ENCODE measurements at regions not wholly inside any gene's neighbourhood (a gene's known extent, or its start where the extent isn't known, plus 50 kb on each side); places are given as distances from the start of the nearest gene placed in this dataset.

GRCh38 chr3:72186400-72186855 is 401.5 kb upstream of the PROK2 start:
- Histone ChIP-seq H3K4me2 (ENCODE audit: insufficient read depth, low read length, poor library complexity, severe bottlenecking) (no peak overlapping the region), H3K18ac (ENCODE audit: low read length) (no peak overlapping the region), H3K4ac (ENCODE audit: low read length) (no peak overlapping the region), H4K91ac (ENCODE audit: low read depth, low read length, poor library complexity) (no peak overlapping the region), H3K23ac (ENCODE audit: low read depth, low read length, poor library complexity) (no peak overlapping the region), H3K27ac (replicated peaks; ENCODE audit: low read length) (no peak overlapping the region), H2AK5ac (ENCODE audit: low read depth, low read length) (no peak overlapping the region), H3K36me3 (replicated peaks in 1 of 2; ENCODE audit: control insufficient read depth in 2 of 2, insufficient read depth in 2 of 2, low read length in 2 of 2) (no peaks in the 10 kb centered on the region), H2BK5ac (ENCODE audit: low read length) (no peak overlapping the region), H3K27me3 (ENCODE audit: control insufficient read depth in 3 of 3, insufficient read depth in 3 of 3, low read depth in 1 of 3, low read length in 3 of 3) (no peaks in the 10 kb centered on the region), H3K4me3 (ENCODE audit: low read length in 2 of 2) (no peak overlapping the region), H2AFZ (ENCODE audit: low read length) (no peak overlapping the region), H3K4me1 (ENCODE audit: control insufficient read depth in 2 of 2, insufficient read depth in 1 of 2, low read depth in 1 of 2, low read length in 2 of 2) (peaks cover 0 to 2% of the 10 kb centered on the region in 2 donors), H3K9me3 (replicated peaks in 1 of 2; ENCODE audit: control insufficient read depth in 2 of 2, insufficient read depth in 1 of 2, low read depth in 1 of 2, low read length in 2 of 2) (no peaks in the 10 kb centered on the region), H3K14ac (ENCODE audit: low read length) (no peak overlapping the region), H4K8ac (ENCODE audit: low read depth, low read length) (no peak overlapping the region), H3K79me1 (ENCODE audit: low read depth, low read length) (no peaks in the 10 kb centered on the region), H3K9ac (ENCODE audit: low read depth, low read length, poor library complexity) (no peak overlapping the region), H2BK12ac (ENCODE audit: low read length) (no peak overlapping the region), H2BK15ac (ENCODE audit: low read length) (peak overlapping the region; percentile 6), H2BK120ac (ENCODE audit: low read depth, low read length) (no peak overlapping the region)
- no CpG with 5 or more reads among the region's 1 CpG for whole genome bisulfite sequencing, 2 donors (ENCODE audit: extremely low coverage in 2 of 2, insufficient read length in 2 of 2, insufficient replicate concordance in 1 of 2)
- no peak for DNase-seq (ENCODE audit: low spot score)

GRCh38 chr3:72185549-72186399 is 400.8 kb upstream of the PROK2 start:
- Histone ChIP-seq H2BK12ac (ENCODE audit: low read length) (no peak overlapping the region), H3K36me3 (replicated peaks in 1 of 2; ENCODE audit: control insufficient read depth in 2 of 2, insufficient read depth in 2 of 2, low read length in 2 of 2) (no peaks in the 10 kb centered on the region), H2BK15ac (ENCODE audit: low read length) (peak overlapping the region; percentile 6), H3K23ac (ENCODE audit: low read depth, low read length, poor library complexity) (no peak overlapping the region), H2BK5ac (ENCODE audit: low read length) (no peak overlapping the region), H3K4me1 (ENCODE audit: control insufficient read depth in 2 of 2, insufficient read depth in 1 of 2, low read depth in 1 of 2, low read length in 2 of 2) (peaks cover 0 to 2% of the 10 kb centered on the region in 2 donors), H3K14ac (ENCODE audit: low read length) (no peak overlapping the region), H3K4ac (ENCODE audit: low read length) (no peak overlapping the region), H2AK5ac (ENCODE audit: low read depth, low read length) (no peak overlapping the region), H2AFZ (ENCODE audit: low read length) (no peak overlapping the region), H3K27me3 (ENCODE audit: control insufficient read depth in 3 of 3, insufficient read depth in 3 of 3, low read depth in 1 of 3, low read length in 3 of 3) (no peaks in the 10 kb centered on the region), H3K9me3 (replicated peaks in 1 of 2; ENCODE audit: control insufficient read depth in 2 of 2, insufficient read depth in 1 of 2, low read depth in 1 of 2, low read length in 2 of 2) (no peaks in the 10 kb centered on the region), H3K4me2 (ENCODE audit: insufficient read depth, low read length, poor library complexity, severe bottlenecking) (no peak overlapping the region), H3K27ac (replicated peaks; ENCODE audit: low read length) (no peak overlapping the region), H4K8ac (ENCODE audit: low read depth, low read length) (no peak overlapping the region), H2BK120ac (ENCODE audit: low read depth, low read length) (no peak overlapping the region), H3K79me1 (ENCODE audit: low read depth, low read length) (no peaks in the 10 kb centered on the region), H3K9ac (ENCODE audit: low read depth, low read length, poor library complexity) (no peak overlapping the region), H3K4me3 (ENCODE audit: low read length in 2 of 2) (no peak overlapping the region), H4K91ac (ENCODE audit: low read depth, low read length, poor library complexity) (no peak overlapping the region), H3K18ac (ENCODE audit: low read length) (no peak overlapping the region)
- DNase-seq (ENCODE audit: low spot score), result no peak
- WGBS, 2 donors (ENCODE audit: extremely low coverage in 2 of 2, insufficient read length in 2 of 2, insufficient replicate concordance in 1 of 2), result no CpG with 5 or more reads among the region's 9 CpGs

GRCh38 chr3:72183489-72183888 is 398.5 kb upstream of the PROK2 start:
- no peak overlapping the region for H2BK12ac ChIP-seq (ENCODE audit: low read length)
- no peaks in the 10 kb centered on the region for H3K36me3 ChIP-seq (replicated peaks in 1 of 2; ENCODE audit: control insufficient read depth in 2 of 2, insufficient read depth in 2 of 2, low read length in 2 of 2)
- H4K91ac ChIP-seq (ENCODE audit: low read depth, low read length, poor library complexity), result no peak overlapping the region
- H2AFZ ChIP-seq (ENCODE audit: low read length), result no peak overlapping the region
- H3K14ac ChIP-seq (ENCODE audit: low read length), result no peak overlapping the region
- no peak overlapping the region for H4K8ac ChIP-seq (ENCODE audit: low read depth, low read length)
- no peak for DNase-seq (ENCODE audit: low spot score)
- H2BK15ac ChIP-seq (ENCODE audit: low read length), result no peak overlapping the region
- H3K79me1 ChIP-seq (ENCODE audit: low read depth, low read length), result no peaks in the 10 kb centered on the region
- no CpG with 5 or more reads among the region's 5 CpGs for WGBS, 2 donors (ENCODE audit: extremely low coverage in 2 of 2, insufficient read length in 2 of 2, insufficient replicate concordance in 1 of 2)
- no peak overlapping the region for H3K4ac ChIP-seq (ENCODE audit: low read length)
- no peaks in the 10 kb centered on the region for H3K27me3 ChIP-seq (ENCODE audit: control insufficient read depth in 3 of 3, insufficient read depth in 3 of 3, low read depth in 1 of 3, low read length in 3 of 3)
- H3K4me3 ChIP-seq (ENCODE audit: low read length in 2 of 2), result no peak overlapping the region
- H3K4me1 ChIP-seq (ENCODE audit: control insufficient read depth in 2 of 2, insufficient read depth in 1 of 2, low read depth in 1 of 2, low read length in 2 of 2), result peaks cover 0 to 2% of the 10 kb centered on the region in 2 donors
- no peak overlapping the region for H3K27ac ChIP-seq (replicated peaks; ENCODE audit: low read length)
- H2AK5ac ChIP-seq (ENCODE audit: low read depth, low read length), result no peak overlapping the region
- no peak overlapping the region for H2BK5ac ChIP-seq (ENCODE audit: low read length)
- no peak overlapping the region for H2BK120ac ChIP-seq (ENCODE audit: low read depth, low read length)
- no peak overlapping the region for H3K9ac ChIP-seq (ENCODE audit: low read depth, low read length, poor library complexity)
- H3K23ac ChIP-seq (ENCODE audit: low read depth, low read length, poor library complexity), result no peak overlapping the region
- H3K4me2 ChIP-seq (ENCODE audit: insufficient read depth, low read length, poor library complexity, severe bottlenecking), result no peak overlapping the region
- no peak overlapping the region for H3K18ac ChIP-seq (ENCODE audit: low read length)
- no peaks in the 10 kb centered on the region for H3K9me3 ChIP-seq (replicated peaks in 1 of 2; ENCODE audit: control insufficient read depth in 2 of 2, insufficient read depth in 1 of 2, low read depth in 1 of 2, low read length in 2 of 2)

- Histone ChIP-seq H2AFZ (ENCODE audit: low read length) (no peak overlapping the region), H3K4me2 (ENCODE audit: insufficient read depth, low read length, poor library complexity, severe bottlenecking) (no peak overlapping the region), H3K23ac (ENCODE audit: low read depth, low read length, poor library complexity) (no peak overlapping the region), H3K4me3 (ENCODE audit: low read length in 2 of 2) (no peak overlapping the region), H2BK12ac (ENCODE audit: low read length) (no peak overlapping the region), H3K9ac (ENCODE audit: low read depth, low read length, poor library complexity) (no peak overlapping the region), H2BK15ac (ENCODE audit: low read length) (no peak overlapping the region), H3K9me3 (replicated peaks in 1 of 2; ENCODE audit: control insufficient read depth in 2 of 2, insufficient read depth in 1 of 2, low read depth in 1 of 2, low read length in 2 of 2) (no peaks in the 10 kb centered on the region), H4K8ac (ENCODE audit: low read depth, low read length) (no peak overlapping the region), H2BK5ac (ENCODE audit: low read length) (no peak overlapping the region), H2AK5ac (ENCODE audit: low read depth, low read length) (no peak overlapping the region), H3K27me3 (ENCODE audit: control insufficient read depth in 3 of 3, insufficient read depth in 3 of 3, low read depth in 1 of 3, low read length in 3 of 3) (no peaks in the 10 kb centered on the region), H2BK120ac (ENCODE audit: low read depth, low read length) (no peak overlapping the region), H3K18ac (ENCODE audit: low read length) (no peak overlapping the region), H4K91ac (ENCODE audit: low read depth, low read length, poor library complexity) (no peak overlapping the region), H3K4ac (ENCODE audit: low read length) (no peak overlapping the region), H3K36me3 (replicated peaks in 1 of 2; ENCODE audit: control insufficient read depth in 2 of 2, insufficient read depth in 2 of 2, low read length in 2 of 2) (no peaks in the 10 kb centered on the region), H3K79me1 (ENCODE audit: low read depth, low read length) (no peaks in the 10 kb centered on the region), H3K14ac (ENCODE audit: low read length) (no peak overlapping the region), H3K4me1 (ENCODE audit: control insufficient read depth in 2 of 2, insufficient read depth in 1 of 2, low read depth in 1 of 2, low read length in 2 of 2) (peaks cover 0 to 2% of the 10 kb centered on the region in 2 donors), H3K27ac (replicated peaks; ENCODE audit: low read length) (no peak overlapping the region)
- no peak for DNase-seq (ENCODE audit: low spot score)
These were observed 397.3 kb upstream of the PROK2 start for GRCh38 chr3:72182206-72182605.

All from neuronal stem cell (in vitro differentiated cells).